ENCODE measurements at regions not wholly inside any gene's neighbourhood (a gene's known extent, or its start where the extent isn't known, plus 50 kb on each side); places are given as distances from the start of the nearest gene placed in this dataset.

GRCh38 chr1:17932164-17932563 is 175.4 kb upstream of the IGSF21 start:
- no peak for DNase-seq (ENCODE audit: low spot score)

- no peak for DNase-seq (ENCODE audit: low spot score)
Observed at GRCh38 chr1:17933501-17933900, 174.1 kb upstream of the IGSF21 start.

GRCh38 chr1:17933971-17934370 is 173.6 kb upstream of the IGSF21 start:
- DNase-seq (ENCODE audit: low spot score), result no peak

- DNase-seq (ENCODE audit: low spot score), result no peak
Observed at GRCh38 chr1:17935230-17935629, 172.4 kb upstream of the IGSF21 start.

GRCh38 chr1:17941431-17942189 is 166.0 kb upstream of the IGSF21 start:
- DNase-seq (ENCODE audit: low spot score), result no peak

GRCh38 chr1:17943506-17943905 is 164.1 kb upstream of the IGSF21 start:
- DNase-seq (ENCODE audit: low spot score), result no peak

GRCh38 chr1:17944646-17945045 is 163.0 kb upstream of the IGSF21 start:
- DNase-seq (ENCODE audit: low spot score), result no peak

GRCh38 chr1:17946434-17946833 is 161.2 kb upstream of the IGSF21 start:
- DNase-seq (ENCODE audit: low spot score), result no peak

GRCh38 chr1:17948594-17948993 is 159.0 kb upstream of the IGSF21 start:
- no peak for DNase-seq (ENCODE audit: low spot score)

GRCh38 chr1:17949511-17949910 is 158.1 kb upstream of the IGSF21 start:
- DNase-seq (ENCODE audit: low spot score), result no peak

- DNase-seq (ENCODE audit: low spot score), result no peak
Observed at GRCh38 chr1:17950728-17951127, 156.9 kb upstream of the IGSF21 start.

- no peak for DNase-seq (ENCODE audit: low spot score)
Observed at GRCh38 chr1:17952506-17952905, 155.1 kb upstream of the IGSF21 start.

- no peak for DNase-seq (ENCODE audit: low spot score)
Observed at GRCh38 chr1:17953921-17954320, 153.7 kb upstream of the IGSF21 start.

GRCh38 chr1:17955302-17956285 is 152.0 kb upstream of the IGSF21 start:
- DNase-seq (ENCODE audit: low spot score), result no peak

- no peak for DNase-seq (ENCODE audit: low spot score)
Observed at GRCh38 chr1:17957588-17958267, 149.9 kb upstream of the IGSF21 start.

- no peak for DNase-seq (ENCODE audit: low spot score)
Observed at GRCh38 chr1:17958704-17959103, 148.9 kb upstream of the IGSF21 start.

GRCh38 chr1:17963513-17963912 is 144.1 kb upstream of the IGSF21 start:
- no peak for DNase-seq (ENCODE audit: low spot score)

- no peak for DNase-seq (ENCODE audit: low spot score)
Observed at GRCh38 chr1:17965515-17966100, 142.0 kb upstream of the IGSF21 start.

- no peak for DNase-seq (ENCODE audit: low spot score)
Observed at GRCh38 chr1:17966341-17966740, 141.3 kb upstream of the IGSF21 start.

GRCh38 chr1:17967623-17968255 is 139.9 kb upstream of the IGSF21 start:
- DNase-seq (ENCODE audit: low spot score), result no peak

GRCh38 chr1:17970757-17971156 is 136.8 kb upstream of the IGSF21 start:
- DNase-seq (ENCODE audit: low spot score), result no peak

- no peak for DNase-seq (ENCODE audit: low spot score)
Observed at GRCh38 chr1:17973694-17974093, 133.9 kb upstream of the IGSF21 start.

All from pons (tissue), 1 donor.